ENCODE measurements at regions not wholly inside any gene's neighbourhood (a gene's known extent, or its start where the extent isn't known, plus 50 kb on each side); places are given as distances from the start of the nearest gene placed in this dataset.

- TF ChIP-seq REST (IDR thresholded peaks at IDR 0.05; ENCODE audit: unreplicated experiment) (no peak), EZH2 (IDR thresholded peaks at IDR 0.05; ENCODE audit: low read depth, unreplicated experiment) (no peak), CREB1 (CRISPR knock-in tag; IDR thresholded peaks at IDR 0.05; ENCODE audit: low read depth) (no peak), JUNB (IDR thresholded peaks at IDR 0.05; ENCODE audit: unreplicated experiment) (no peak), ZNF114 (CRISPR knock-in tag; IDR thresholded peaks at IDR 0.05) (no peak), POLR2AphosphoS5 (IDR thresholded peaks at IDR 0.05; ENCODE audit: low read depth) (no peak)
Measured at GRCh38 chr9:38119560-38120236, 50.7 kb upstream of the SHB start (continued).

GRCh38 chr9:38118862-38119438, 49.9 kb upstream of the SHB start:
- ATAC-seq: no peak

More at GRCh38 chr9:38118862-38119438, 49.9 kb upstream of the SHB start:
- H3K27ac Mint-ChIP-seq: no peak overlapping the region
- Histone ChIP-seq H3K9me2 (ENCODE audit: insufficient read depth) (no peaks in the 10 kb centered on the region), H2AFZ (no peak overlapping the region; the same call in 1 of the 2 replicates), H3K27me3 (ENCODE audit: insufficient read depth) (no peaks in the 10 kb centered on the region), H3K79me2 (replicated peaks; ENCODE audit: insufficient read depth) (no peaks in the 10 kb centered on the region), H3K4me2 (no peak overlapping the region), H3K27ac (ENCODE audit: low read depth) (no peak overlapping the region), H4K20me1 (replicated peaks; ENCODE audit: insufficient read depth) (no peaks in the 10 kb centered on the region), H3F3A (replicated peaks; ENCODE audit: low read depth) (no peaks in the 10 kb centered on the region), H3K4me1 (ENCODE audit: insufficient read depth) (no peaks in the 10 kb centered on the region), H3K36me3 (ENCODE audit: insufficient read depth) (no peaks in the 10 kb centered on the region), H3K4me3 (no peak overlapping the region)
- no peaks in the 10 kb centered on the region for H3K36me3 Mint-ChIP-seq (ENCODE audit: low read depth)
- H3K9me3 Mint-ChIP-seq: no peaks in the 10 kb centered on the region
- peaks cover 2% of the 10 kb centered on the region for H3K27me3 Mint-ChIP-seq (ENCODE audit: insufficient read depth, low read depth, poor library complexity)
- no peaks in the 10 kb centered on the region for H3K4me1 Mint-ChIP-seq
- TF ChIP-seq ZNF331 (CRISPR knock-in tag; IDR thresholded peaks at IDR 0.05; ENCODE audit: low read depth) (no peak), ETS1 (IDR thresholded peaks at IDR 0.05) (no peak), STAT1 (IDR thresholded peaks at IDR 0.05; ENCODE audit: unreplicated experiment) (no peak), CTCF (conservative IDR thresholded peaks at IDR 0.05; ENCODE audit: low read depth in 2 of 2) (no peak), ZNF114 (CRISPR knock-in tag; IDR thresholded peaks at IDR 0.05) (no peak), EZH2phosphoT487 (IDR thresholded peaks at IDR 0.05; ENCODE audit: unreplicated experiment) (no peak), NANOG (IDR thresholded peaks at IDR 0.05; ENCODE audit: borderline replicate concordance) (no peak), CREB1 (CRISPR knock-in tag; IDR thresholded peaks at IDR 0.05; ENCODE audit: low read depth) (no peak), EZH2 (IDR thresholded peaks at IDR 0.05; ENCODE audit: low read depth, unreplicated experiment) (no peak), POLR2AphosphoS5 (IDR thresholded peaks at IDR 0.05; ENCODE audit: low read depth) (no peak)
- no peak for DNase-seq (ENCODE audit: low spot score)
- H3K4me3 Mint-ChIP-seq: no peak overlapping the region

Small RNA genes in the stretch of these regions (small RNA-seq; reads per million reads assigned to genes)
- 0.12 reads per million for gene RF00096 (ENCODE audit: low replicate concordance)

All from GM23338 (cell line).